ENCODE measurements at regions not wholly inside any gene's neighbourhood (a gene's known extent, or its start where the extent isn't known, plus 50 kb on each side); places are given as distances from the start of the nearest gene placed in this dataset.

- Histone ChIP-seq H3K36me3 (no peaks in the 10 kb centered on the region), H3K4me1 (no peaks in the 10 kb centered on the region), H3K27me3 (no peaks in the 10 kb centered on the region), H3K4me3 (no peak overlapping the region), H3K9me3 (no peaks in the 10 kb centered on the region), H3K27ac (no peak overlapping the region)
- ATAC-seq (no peak), DNase-seq (no peak)
- TF ChIP-seq CTCF (IDR thresholded peaks at IDR 0.05) = no peak
- intact Hi-C loops (cut with DNase I) = no loop called here
Measured at GRCh38 chr6:95830859-95831557, 184.8 kb upstream of the FUT9 start.

- no peaks in the 10 kb centered on the region for H3K9me3 ChIP-seq
- intact Hi-C loops (cut with DNase I) = no loop called here
- no peak for ATAC-seq
Measured at GRCh38 chr6:95837890-95838289, 177.9 kb upstream of the FUT9 start.

GRCh38 chr6:95841560-95841959 lies 174.2 kb upstream of the FUT9 start:
- H3K4me1 ChIP-seq = no peaks in the 10 kb centered on the region
- no peaks in the 10 kb centered on the region for H3K27me3 ChIP-seq
- H3K27ac ChIP-seq = no peak overlapping the region
- H3K4me3 ChIP-seq = no peak overlapping the region
- ATAC-seq (no peak), DNase-seq (no peak)
- H3K9me3 ChIP-seq = no peaks in the 10 kb centered on the region
- H3K36me3 ChIP-seq = no peaks in the 10 kb centered on the region
- no peak for TF ChIP-seq CTCF (IDR thresholded peaks at IDR 0.05)
- intact Hi-C loops (cut with DNase I) = no loop called here

More at GRCh38 chr6:95837890-95838289, 177.9 kb upstream of the FUT9 start:
- H3K4me3 ChIP-seq = no peak overlapping the region
- no peaks in the 10 kb centered on the region for H3K36me3 ChIP-seq
- no peaks in the 10 kb centered on the region for H3K27me3 ChIP-seq
- no peak overlapping the region for H3K27ac ChIP-seq
- no peak for TF ChIP-seq CTCF (IDR thresholded peaks at IDR 0.05)
- DNase-seq = no peak
- no peaks in the 10 kb centered on the region for H3K4me1 ChIP-seq

GRCh38 chr6:95846652-95847051 lies 169.1 kb upstream of the FUT9 start:
- Histone ChIP-seq H3K9me3 (no peaks in the 10 kb centered on the region), H3K4me1 (no peaks in the 10 kb centered on the region), H3K36me3 (no peaks in the 10 kb centered on the region), H3K27ac (no peak overlapping the region), H3K27me3 (no peaks in the 10 kb centered on the region), H3K4me3 (no peak overlapping the region)
- ATAC-seq (no peak), DNase-seq (no peak)
- no peak for TF ChIP-seq CTCF (IDR thresholded peaks at IDR 0.05)
- intact Hi-C loops (cut with DNase I) = no loop called here

GRCh38 chr6:95847061-95847460 lies 168.7 kb upstream of the FUT9 start:
- TF ChIP-seq CTCF (IDR thresholded peaks at IDR 0.05) = no peak
- Histone ChIP-seq H3K9me3 (no peaks in the 10 kb centered on the region), H3K27ac (no peak overlapping the region), H3K4me1 (no peaks in the 10 kb centered on the region), H3K27me3 (no peaks in the 10 kb centered on the region), H3K36me3 (no peaks in the 10 kb centered on the region), H3K4me3 (no peak overlapping the region)
- ATAC-seq (no peak), DNase-seq (no peak)
- intact Hi-C loops (cut with DNase I) = no loop called here

- no peak overlapping the region for H3K27ac ChIP-seq
- no peaks in the 10 kb centered on the region for H3K36me3 ChIP-seq
- ATAC-seq = no peak
- TF ChIP-seq CTCF (IDR thresholded peaks at IDR 0.05) = no peak
- no peaks in the 10 kb centered on the region for H3K4me1 ChIP-seq
- no peak for DNase-seq
- no peaks in the 10 kb centered on the region for H3K9me3 ChIP-seq
- no peak overlapping the region for H3K4me3 ChIP-seq
- no peaks in the 10 kb centered on the region for H3K27me3 ChIP-seq
- intact Hi-C loops (cut with DNase I) = no loop called here
Measured at GRCh38 chr6:95848717-95849116, 167.1 kb upstream of the FUT9 start.
